ENCODE measurements at regions not wholly inside any gene's neighbourhood (a gene's known extent, or its start where the extent isn't known, plus 50 kb on each side); places are given as distances from the start of the nearest gene placed in this dataset.

GRCh38 chr14:84770030-84770429, 759.9 kb upstream of the FLRT2 start:
- Histone ChIP-seq H2AK5ac (ENCODE audit: low read length) (no peak overlapping the region), H3K4me2 (ENCODE audit: low read length) (no peak overlapping the region), H2BK5ac (ENCODE audit: low read depth, low read length, poor library complexity) (no peak overlapping the region), H2AFZ (ENCODE audit: insufficient read depth, low read length, poor library complexity) (no peak overlapping the region), H3K4me3 (ENCODE audit: low read depth, low read length) (no peak overlapping the region), H3K79me1 (ENCODE audit: low read length) (no peaks in the 10 kb centered on the region), H3K9me3 (ENCODE audit: insufficient read depth, low read depth, low read length) (peaks cover 3% of the 10 kb centered on the region), H4K91ac (ENCODE audit: low read depth, low read length) (no peak overlapping the region), H3K79me2 (ENCODE audit: control insufficient read depth, insufficient read depth, low read length, poor library complexity) (no peaks in the 10 kb centered on the region), H3K27me3 (ENCODE audit: insufficient read depth, low read length) (no peaks in the 10 kb centered on the region), H4K12ac (ENCODE audit: low read depth, low read length) (no peak overlapping the region), H2BK120ac (ENCODE audit: insufficient read depth, low read length, poor library complexity) (no peak overlapping the region), H3K27ac (ENCODE audit: low read depth, low read length) (no peak overlapping the region), H3K36me3 (ENCODE audit: control insufficient read depth in 1 of 2, insufficient read depth in 2 of 2, low read length in 2 of 2) (no peaks in the 10 kb centered on the region), H3K14ac (ENCODE audit: low read length) (no peak overlapping the region), H2BK12ac (ENCODE audit: low read length) (no peak overlapping the region), H4K8ac (ENCODE audit: low read depth, low read length) (no peak overlapping the region), H3K18ac (ENCODE audit: low read length) (no peak overlapping the region), H3K4ac (ENCODE audit: low read depth, low read length) (no peak overlapping the region), H3K4me1 (ENCODE audit: control insufficient read depth in 1 of 2, insufficient read depth in 2 of 2, low read length in 2 of 2) (no peaks in the 10 kb centered on the region), H3K23ac (ENCODE audit: low read length) (no peak overlapping the region), H3K9ac (ENCODE audit: low read length) (no peak overlapping the region)
- WGBS (ENCODE audit: extremely low coverage, insufficient coverage, insufficient read length), result no CpG with 5 or more reads among the region's 1 CpG
- no peak for DNase-seq

- Histone ChIP-seq H3K36me3 (ENCODE audit: control insufficient read depth in 1 of 2, insufficient read depth in 2 of 2, low read length in 2 of 2) (no peaks in the 10 kb centered on the region), H3K79me2 (ENCODE audit: control insufficient read depth, insufficient read depth, low read length, poor library complexity) (no peaks in the 10 kb centered on the region), H4K12ac (ENCODE audit: low read depth, low read length) (no peak overlapping the region), H3K4me3 (ENCODE audit: low read depth, low read length) (no peak overlapping the region), H3K27ac (ENCODE audit: low read depth, low read length) (no peak overlapping the region), H3K9ac (ENCODE audit: low read length) (no peak overlapping the region), H4K8ac (ENCODE audit: low read depth, low read length) (no peak overlapping the region), H3K23ac (ENCODE audit: low read length) (no peak overlapping the region), H2AFZ (ENCODE audit: insufficient read depth, low read length, poor library complexity) (no peak overlapping the region), H3K9me3 (ENCODE audit: insufficient read depth, low read depth, low read length) (no peaks in the 10 kb centered on the region), H4K91ac (ENCODE audit: low read depth, low read length) (no peak overlapping the region), H2BK12ac (ENCODE audit: low read length) (no peak overlapping the region), H3K18ac (ENCODE audit: low read length) (no peak overlapping the region), H3K4me2 (ENCODE audit: low read length) (no peak overlapping the region), H3K79me1 (ENCODE audit: low read length) (no peaks in the 10 kb centered on the region), H3K27me3 (ENCODE audit: insufficient read depth, low read length) (no peaks in the 10 kb centered on the region), H3K14ac (ENCODE audit: low read length) (no peak overlapping the region), H2BK5ac (ENCODE audit: low read depth, low read length, poor library complexity) (no peak overlapping the region), H2BK120ac (ENCODE audit: insufficient read depth, low read length, poor library complexity) (no peak overlapping the region), H3K4me1 (ENCODE audit: control insufficient read depth in 1 of 2, insufficient read depth in 2 of 2, low read length in 2 of 2) (no peaks in the 10 kb centered on the region), H2AK5ac (ENCODE audit: low read length) (no peak overlapping the region), H3K4ac (ENCODE audit: low read depth, low read length) (no peak overlapping the region)
- no CpG with 5 or more reads among the region's 2 CpGs for WGBS (ENCODE audit: extremely low coverage, insufficient coverage, insufficient read length)
- no peak for DNase-seq
Observed at GRCh38 chr14:84777356-84777755, 752.6 kb upstream of the FLRT2 start.

DNA sequence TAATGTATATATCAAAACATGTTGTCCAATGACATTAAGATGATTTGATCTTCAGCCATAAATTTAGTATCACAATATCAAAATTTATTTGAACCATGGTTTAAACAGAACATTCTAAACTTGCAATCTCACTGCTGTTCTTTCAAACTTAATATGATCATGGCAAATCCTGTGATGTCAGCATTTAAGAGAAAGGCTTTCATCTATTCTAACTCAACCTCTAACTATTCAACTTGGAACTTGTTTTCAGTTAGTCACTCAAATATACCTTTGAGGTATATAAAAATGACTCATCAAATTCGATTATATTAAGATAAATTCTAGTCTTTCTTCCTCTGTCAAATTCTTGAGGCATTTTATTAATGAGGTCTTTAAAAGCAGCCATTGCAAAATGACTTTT, 747.0 kb upstream of the FLRT2 start:
- Histone ChIP-seq H2BK12ac (ENCODE audit: low read length) (no peak overlapping the region), H4K91ac (ENCODE audit: low read depth, low read length) (no peak overlapping the region), H3K4me2 (ENCODE audit: low read length) (no peak overlapping the region), H3K9me3 (ENCODE audit: insufficient read depth, low read depth, low read length) (no peaks in the 10 kb centered on the region), H4K12ac (ENCODE audit: low read depth, low read length) (no peak overlapping the region), H3K14ac (ENCODE audit: low read length) (no peak overlapping the region), H3K4me1 (ENCODE audit: control insufficient read depth in 1 of 2, insufficient read depth in 2 of 2, low read length in 2 of 2) (no peaks in the 10 kb centered on the region), H2BK5ac (ENCODE audit: low read depth, low read length, poor library complexity) (no peak overlapping the region), H2BK120ac (ENCODE audit: insufficient read depth, low read length, poor library complexity) (no peak overlapping the region), H2AK5ac (ENCODE audit: low read length) (no peak overlapping the region), H3K18ac (ENCODE audit: low read length) (no peak overlapping the region), H3K4me3 (ENCODE audit: low read depth, low read length) (no peak overlapping the region), H3K23ac (ENCODE audit: low read length) (no peak overlapping the region), H3K9ac (ENCODE audit: low read length) (no peak overlapping the region), H3K27ac (ENCODE audit: low read depth, low read length) (no peak overlapping the region), H3K79me2 (ENCODE audit: control insufficient read depth, insufficient read depth, low read length, poor library complexity) (no peaks in the 10 kb centered on the region), H2AFZ (ENCODE audit: insufficient read depth, low read length, poor library complexity) (no peak overlapping the region), H3K36me3 (ENCODE audit: control insufficient read depth in 1 of 2, insufficient read depth in 2 of 2, low read length in 2 of 2) (no peaks in the 10 kb centered on the region), H3K27me3 (ENCODE audit: insufficient read depth, low read length) (no peaks in the 10 kb centered on the region), H3K79me1 (ENCODE audit: low read length) (no peaks in the 10 kb centered on the region), H4K8ac (ENCODE audit: low read depth, low read length) (no peak overlapping the region), H3K4ac (ENCODE audit: low read depth, low read length) (no peak overlapping the region)
- no peak for DNase-seq
- WGBS (ENCODE audit: extremely low coverage, insufficient coverage, insufficient read length), result no CpG with 5 or more reads among the region's 1 CpG

- Histone ChIP-seq H2BK120ac (ENCODE audit: insufficient read depth, low read length, poor library complexity) (no peak overlapping the region), H3K79me2 (ENCODE audit: control insufficient read depth, insufficient read depth, low read length, poor library complexity) (no peaks in the 10 kb centered on the region), H3K27ac (ENCODE audit: low read depth, low read length) (no peak overlapping the region), H3K9me3 (ENCODE audit: insufficient read depth, low read depth, low read length) (no peaks in the 10 kb centered on the region), H4K8ac (ENCODE audit: low read depth, low read length) (no peak overlapping the region), H2AK5ac (ENCODE audit: low read length) (no peak overlapping the region), H3K27me3 (ENCODE audit: insufficient read depth, low read length) (no peaks in the 10 kb centered on the region), H3K79me1 (ENCODE audit: low read length) (no peaks in the 10 kb centered on the region), H3K18ac (ENCODE audit: low read length) (no peak overlapping the region), H3K4me3 (ENCODE audit: low read depth, low read length) (no peak overlapping the region), H3K9ac (ENCODE audit: low read length) (no peak overlapping the region), H3K4me1 (ENCODE audit: control insufficient read depth in 1 of 2, insufficient read depth in 2 of 2, low read length in 2 of 2) (no peaks in the 10 kb centered on the region), H3K23ac (ENCODE audit: low read length) (no peak overlapping the region), H4K12ac (ENCODE audit: low read depth, low read length) (no peak overlapping the region), H2BK5ac (ENCODE audit: low read depth, low read length, poor library complexity) (no peak overlapping the region), H4K91ac (ENCODE audit: low read depth, low read length) (no peak overlapping the region), H3K4me2 (ENCODE audit: low read length) (no peak overlapping the region), H2AFZ (ENCODE audit: insufficient read depth, low read length, poor library complexity) (no peak overlapping the region), H3K14ac (ENCODE audit: low read length) (no peak overlapping the region), H3K4ac (ENCODE audit: low read depth, low read length) (no peak overlapping the region), H3K36me3 (ENCODE audit: control insufficient read depth in 1 of 2, insufficient read depth in 2 of 2, low read length in 2 of 2) (no peaks in the 10 kb centered on the region), H2BK12ac (ENCODE audit: low read length) (no peak overlapping the region)
- DNase-seq, result no peak
- no CpG with 5 or more reads among the region's 1 CpG for WGBS (ENCODE audit: extremely low coverage, insufficient coverage, insufficient read length)
Observed at GRCh38 chr14:84783511-84783910, 746.4 kb upstream of the FLRT2 start.

DNA sequence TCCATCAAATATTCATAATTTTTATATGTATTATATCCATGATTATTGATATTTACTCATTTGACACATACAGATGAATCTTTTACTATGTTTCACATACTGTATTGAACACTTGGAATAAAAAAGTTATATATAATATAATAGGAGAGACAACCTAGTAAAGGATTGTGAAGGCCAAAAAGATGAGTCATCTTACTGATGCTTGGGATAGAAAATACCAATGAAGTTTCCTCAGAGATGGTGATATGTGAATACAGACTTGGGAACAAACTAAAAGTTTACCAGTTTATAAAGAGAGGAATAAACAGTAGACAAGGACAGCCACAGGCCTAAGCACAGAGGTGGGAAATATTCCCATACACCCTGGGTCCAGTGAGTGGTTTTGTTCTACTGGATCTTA, 743.9 kb upstream of the FLRT2 start:
- no peak overlapping the region for H2BK12ac ChIP-seq (ENCODE audit: low read length)
- no peak overlapping the region for H3K4me2 ChIP-seq (ENCODE audit: low read length)
- no peak overlapping the region for H2AK5ac ChIP-seq (ENCODE audit: low read length)
- H3K27me3 ChIP-seq (ENCODE audit: insufficient read depth, low read length), result no peaks in the 10 kb centered on the region
- no peak overlapping the region for H3K4ac ChIP-seq (ENCODE audit: low read depth, low read length)
- no peak overlapping the region for H3K4me3 ChIP-seq (ENCODE audit: low read depth, low read length)
- H4K8ac ChIP-seq (ENCODE audit: low read depth, low read length), result no peak overlapping the region
- H3K9ac ChIP-seq (ENCODE audit: low read length), result no peak overlapping the region
- no peak overlapping the region for H2AFZ ChIP-seq (ENCODE audit: insufficient read depth, low read length, poor library complexity)
- no peak overlapping the region for H3K14ac ChIP-seq (ENCODE audit: low read length)
- H3K9me3 ChIP-seq (ENCODE audit: insufficient read depth, low read depth, low read length), result no peaks in the 10 kb centered on the region
- DNase-seq, result no peak
- H3K79me1 ChIP-seq (ENCODE audit: low read length), result no peaks in the 10 kb centered on the region
- H3K18ac ChIP-seq (ENCODE audit: low read length), result no peak overlapping the region
- no peaks in the 10 kb centered on the region for H3K4me1 ChIP-seq (ENCODE audit: control insufficient read depth in 1 of 2, insufficient read depth in 2 of 2, low read length in 2 of 2)
- H3K79me2 ChIP-seq (ENCODE audit: control insufficient read depth, insufficient read depth, low read length, poor library complexity), result no peaks in the 10 kb centered on the region
- no peak overlapping the region for H2BK5ac ChIP-seq (ENCODE audit: low read depth, low read length, poor library complexity)
- H3K36me3 ChIP-seq (ENCODE audit: control insufficient read depth in 1 of 2, insufficient read depth in 2 of 2, low read length in 2 of 2), result no peaks in the 10 kb centered on the region
- H3K27ac ChIP-seq (ENCODE audit: low read depth, low read length), result no peak overlapping the region
- H2BK120ac ChIP-seq (ENCODE audit: insufficient read depth, low read length, poor library complexity), result no peak overlapping the region
- no peak overlapping the region for H4K91ac ChIP-seq (ENCODE audit: low read depth, low read length)
- H3K23ac ChIP-seq (ENCODE audit: low read length), result no peak overlapping the region
- H4K12ac ChIP-seq (ENCODE audit: low read depth, low read length), result no peak overlapping the region
